ENCODE measurements at regions not wholly inside any gene's neighbourhood (a gene's known extent, or its start where the extent isn't known, plus 50 kb on each side); places are given as distances from the start of the nearest gene placed in this dataset.
"Not testable (repeated sequence)": the region's sequence is repeated elsewhere in the genome, so short reads cannot be mapped to it uniquely, and the experiment has no call there.

DNA sequence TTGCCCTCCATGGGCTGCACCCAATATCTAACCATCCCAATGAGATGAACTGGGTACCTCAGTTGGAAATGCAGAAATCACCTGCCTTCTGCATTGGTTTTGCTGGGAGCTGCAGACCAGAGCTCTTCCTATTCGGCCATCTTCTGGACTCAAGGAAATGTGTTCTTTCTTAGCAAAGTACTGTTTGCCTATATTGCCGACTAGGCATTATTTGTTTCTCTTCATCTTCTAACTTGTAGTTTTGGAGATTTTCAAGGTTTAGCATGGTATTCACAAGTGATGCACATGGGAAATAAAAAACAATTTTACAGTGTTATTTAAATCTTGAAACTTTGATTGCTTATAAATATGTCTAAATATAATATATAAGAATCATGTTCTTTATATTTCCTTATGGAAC is 377.8 kb upstream of the POU1F1 start:
- DNase-seq (no peak), ATAC-seq (replicated peaks in 1 of 2) (no peak)
- H3K36me3 Mint-ChIP-seq (ENCODE audit: insufficient read depth in 2 of 2): no peaks in the 10 kb centered on the region
- no peak overlapping the region for H3K4me3 Mint-ChIP-seq
- no peaks in the 10 kb centered on the region for H3K27me3 Mint-ChIP-seq (ENCODE audit: low read depth)
- peaks cover 0 to under 1% of the 10 kb centered on the region in 2 donors for H3K9me3 Mint-ChIP-seq
- H3K4me1 Mint-ChIP-seq (ENCODE audit: low read depth): no peaks in the 10 kb centered on the region
- H3K27ac Mint-ChIP-seq: no peak overlapping the region

DNA sequence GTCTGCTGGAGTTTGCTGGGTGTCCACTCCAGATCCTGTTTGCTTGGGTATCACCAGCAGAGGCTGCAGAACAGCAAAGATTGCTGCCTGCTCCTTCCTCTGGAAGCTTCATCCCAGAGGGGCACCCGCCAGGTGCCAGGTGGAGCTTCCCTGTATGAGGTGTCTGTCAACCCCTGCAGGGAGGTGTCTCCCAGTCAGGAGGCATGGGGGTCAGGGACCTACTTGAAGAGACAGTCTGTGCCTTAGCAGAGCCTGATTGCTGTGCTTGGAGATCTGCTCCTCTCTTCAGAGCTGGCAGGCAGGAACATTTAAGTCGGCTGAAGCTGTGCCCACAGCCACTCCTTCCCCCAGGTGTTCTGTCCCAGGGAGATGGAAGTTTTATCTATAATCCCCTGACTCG is 376.8 kb upstream of the POU1F1 start:
- H3K4me3 Mint-ChIP-seq: not testable (repeated sequence)

DNA sequence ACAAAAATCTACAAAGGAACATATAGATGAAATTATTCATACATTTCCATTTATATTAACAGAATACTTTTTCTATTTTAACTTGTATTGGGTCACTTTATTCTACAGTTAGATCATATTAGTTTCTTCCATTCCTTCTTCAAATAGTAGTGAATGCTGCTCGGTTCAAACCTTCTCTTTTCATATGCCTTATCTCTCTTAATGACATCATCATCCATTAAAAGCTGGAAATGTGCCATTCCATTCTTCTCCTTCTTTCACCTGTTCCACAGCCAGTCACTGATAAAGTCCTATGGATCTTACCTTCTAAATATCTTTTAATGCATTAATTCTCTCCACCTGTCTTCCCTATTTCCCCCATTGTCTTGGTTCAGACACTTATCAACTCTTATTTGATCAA is 358.0 kb upstream of the POU1F1 start:
- ATAC-seq (replicated peaks in 1 of 2): no peak
- H3K4me1 Mint-ChIP-seq (ENCODE audit: low read depth): no peaks in the 10 kb centered on the region
- H3K4me3 Mint-ChIP-seq: no peak overlapping the region

More for the DNA sequence above, 376.8 kb upstream of the POU1F1 start:
- not testable (repeated sequence) for DNase-seq; H3K4me1 Mint-ChIP-seq (ENCODE audit: low read depth); H3K9me3 Mint-ChIP-seq; ATAC-seq (replicated peaks in 1 of 2); H3K36me3 Mint-ChIP-seq (ENCODE audit: insufficient read depth in 2 of 2); H3K27ac Mint-ChIP-seq; H3K27me3 Mint-ChIP-seq (ENCODE audit: low read depth)

DNA sequence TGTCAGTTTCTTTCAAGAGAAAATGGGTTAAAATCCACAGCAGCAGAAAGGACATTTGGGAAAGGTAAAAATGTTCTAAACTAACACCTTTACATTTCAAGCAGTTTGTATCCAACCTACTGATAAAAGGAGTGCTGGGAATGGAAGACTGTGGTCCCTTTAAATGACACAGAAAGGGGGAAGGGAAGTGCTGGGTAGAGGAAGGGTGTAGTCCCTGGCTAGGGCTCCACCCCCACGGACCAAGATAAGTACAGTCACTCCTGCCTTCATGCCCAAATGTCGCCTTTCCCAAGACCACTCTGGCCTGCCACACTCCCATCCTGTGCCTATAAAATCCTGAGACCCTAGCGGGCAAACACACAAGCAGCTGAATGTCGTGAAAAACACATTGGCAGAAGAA is 350.9 kb upstream of the POU1F1 start:
- no peak for DNase-seq
- no peaks in the 10 kb centered on the region for H3K36me3 Mint-ChIP-seq (ENCODE audit: insufficient read depth in 2 of 2)
- no peak for ATAC-seq (replicated peaks in 1 of 2)
- H3K27me3 Mint-ChIP-seq (ENCODE audit: low read depth): no peaks in the 10 kb centered on the region
- H3K4me1 Mint-ChIP-seq (ENCODE audit: low read depth): no peaks in the 10 kb centered on the region
- no peak overlapping the region for H3K4me3 Mint-ChIP-seq
- peaks cover 0 to 4% of the 10 kb centered on the region in 2 donors for H3K9me3 Mint-ChIP-seq
- no peak overlapping the region for H3K27ac Mint-ChIP-seq

More for the DNA sequence above, 358.0 kb upstream of the POU1F1 start:
- H3K9me3 Mint-ChIP-seq: peaks cover 4 to 5% of the 10 kb centered on the region in 2 donors
- DNase-seq: no peak
- no peaks in the 10 kb centered on the region for H3K27me3 Mint-ChIP-seq (ENCODE audit: low read depth)
- H3K36me3 Mint-ChIP-seq (ENCODE audit: insufficient read depth in 2 of 2): no peaks in the 10 kb centered on the region
- no peak overlapping the region for H3K27ac Mint-ChIP-seq

DNA sequence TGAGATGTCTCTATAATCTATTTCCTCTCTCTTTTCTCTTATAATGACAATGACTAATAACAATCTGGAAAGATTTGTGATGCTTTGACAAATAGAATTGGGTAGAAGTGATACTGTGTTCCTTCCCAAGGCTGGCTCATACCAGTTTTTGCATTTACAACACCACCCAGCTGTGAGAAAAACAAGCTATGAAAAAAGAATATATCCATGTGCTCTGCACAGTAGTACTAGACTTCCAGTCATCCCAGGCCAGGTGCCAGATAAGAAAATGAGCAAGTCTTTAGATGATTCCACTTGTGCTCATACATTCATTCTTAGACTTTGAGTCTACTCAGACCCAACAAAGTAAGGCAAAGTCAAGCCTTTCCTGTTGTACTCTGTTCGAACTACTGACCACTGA is 350.2 kb upstream of the POU1F1 start:
- no peak for ATAC-seq (replicated peaks in 1 of 2)
- Mint-ChIP-seq H3K9me3 (peaks cover 0 to 4% of the 10 kb centered on the region in 2 donors), H3K36me3 (ENCODE audit: insufficient read depth in 2 of 2) (no peaks in the 10 kb centered on the region), H3K4me1 (ENCODE audit: low read depth) (no peaks in the 10 kb centered on the region), H3K4me3 (no peak overlapping the region), H3K27me3 (ENCODE audit: low read depth) (no peaks in the 10 kb centered on the region), H3K27ac (no peak overlapping the region)
- no peak for DNase-seq

DNA sequence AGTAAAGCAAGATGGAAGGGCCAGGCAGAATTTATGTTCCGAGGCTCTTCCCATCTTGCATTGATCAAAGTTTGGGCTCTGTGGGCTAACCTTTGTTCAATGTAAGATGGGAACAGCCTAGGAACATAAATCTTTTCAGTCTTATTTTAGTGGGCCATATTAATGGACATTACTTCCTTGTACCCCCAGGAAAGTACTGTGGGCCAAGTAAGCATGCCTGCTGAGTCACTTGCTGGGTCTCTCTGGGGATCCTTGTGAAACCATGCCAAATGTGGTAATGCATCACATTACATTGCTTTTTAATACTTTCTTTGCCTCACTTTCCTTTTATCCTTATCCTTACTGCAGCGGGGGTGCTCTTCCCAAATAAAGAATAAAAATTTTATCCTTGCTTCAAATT is 349.5 kb upstream of the POU1F1 start:
- H3K4me3 Mint-ChIP-seq: no peak overlapping the region
- H3K27me3 Mint-ChIP-seq (ENCODE audit: low read depth): no peaks in the 10 kb centered on the region
- no peaks in the 10 kb centered on the region for H3K4me1 Mint-ChIP-seq (ENCODE audit: low read depth)
- H3K27ac Mint-ChIP-seq: no peak overlapping the region
- no peak for ATAC-seq (replicated peaks in 1 of 2)
- no peaks in the 10 kb centered on the region for H3K36me3 Mint-ChIP-seq (ENCODE audit: insufficient read depth in 2 of 2)
- no peak for DNase-seq
- H3K9me3 Mint-ChIP-seq: peaks cover 0 to 4% of the 10 kb centered on the region in 2 donors

DNA sequence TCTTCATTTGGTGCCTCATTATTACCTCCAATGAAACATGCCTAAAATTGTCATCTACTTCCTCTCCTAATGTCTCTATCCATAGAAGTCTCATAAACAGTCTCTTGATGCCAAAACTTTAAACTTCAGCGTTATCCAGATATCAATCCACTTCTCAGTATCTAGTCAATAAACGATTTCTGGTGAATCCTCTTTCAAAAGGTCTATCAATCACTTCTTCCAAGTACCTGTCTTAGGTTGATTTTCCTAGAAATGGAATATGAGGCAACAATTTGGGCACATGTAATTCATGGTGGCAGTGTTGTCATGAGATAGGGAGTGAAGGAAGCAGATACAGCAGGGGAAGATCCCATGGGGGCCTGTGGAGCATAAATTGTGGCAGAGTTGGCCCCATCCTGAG is 348.5 kb upstream of the POU1F1 start:
- Mint-ChIP-seq H3K4me3 (no peak overlapping the region), H3K9me3 (no peaks in the 10 kb centered on the region), H3K4me1 (ENCODE audit: low read depth) (no peaks in the 10 kb centered on the region), H3K27me3 (ENCODE audit: low read depth) (no peaks in the 10 kb centered on the region), H3K36me3 (ENCODE audit: insufficient read depth in 2 of 2) (no peaks in the 10 kb centered on the region), H3K27ac (no peak overlapping the region)
- ATAC-seq (replicated peaks in 1 of 2) (no peak), DNase-seq (no peak)

DNA sequence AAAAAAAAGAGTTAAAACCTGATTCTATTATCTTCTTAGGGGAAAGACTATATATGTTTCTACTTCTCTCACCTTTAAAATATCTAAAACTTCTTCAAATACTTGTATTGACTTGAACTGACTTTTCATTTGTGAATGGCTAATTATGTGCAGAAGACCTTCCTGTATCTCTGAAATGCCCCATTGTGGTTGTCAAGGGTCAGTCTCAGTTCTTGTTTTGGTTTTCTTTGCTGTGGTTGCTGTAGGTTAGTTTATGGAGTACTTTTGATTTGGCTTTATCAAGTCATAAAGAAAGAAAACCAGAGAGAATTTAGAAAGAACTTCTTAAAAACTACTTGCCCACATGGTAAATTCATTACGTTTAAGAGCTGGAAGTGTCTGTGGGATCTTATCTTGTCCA is 345.3 kb upstream of the POU1F1 start:
- H3K4me3 Mint-ChIP-seq: no peak overlapping the region
- H3K27me3 Mint-ChIP-seq (ENCODE audit: low read depth): no peaks in the 10 kb centered on the region
- no peaks in the 10 kb centered on the region for H3K9me3 Mint-ChIP-seq
- H3K27ac Mint-ChIP-seq: no peak overlapping the region
- ATAC-seq (replicated peaks in 1 of 2) (no peak), DNase-seq (no peak)
- H3K4me1 Mint-ChIP-seq (ENCODE audit: low read depth): no peaks in the 10 kb centered on the region
- H3K36me3 Mint-ChIP-seq (ENCODE audit: insufficient read depth in 2 of 2): no peaks in the 10 kb centered on the region

DNA sequence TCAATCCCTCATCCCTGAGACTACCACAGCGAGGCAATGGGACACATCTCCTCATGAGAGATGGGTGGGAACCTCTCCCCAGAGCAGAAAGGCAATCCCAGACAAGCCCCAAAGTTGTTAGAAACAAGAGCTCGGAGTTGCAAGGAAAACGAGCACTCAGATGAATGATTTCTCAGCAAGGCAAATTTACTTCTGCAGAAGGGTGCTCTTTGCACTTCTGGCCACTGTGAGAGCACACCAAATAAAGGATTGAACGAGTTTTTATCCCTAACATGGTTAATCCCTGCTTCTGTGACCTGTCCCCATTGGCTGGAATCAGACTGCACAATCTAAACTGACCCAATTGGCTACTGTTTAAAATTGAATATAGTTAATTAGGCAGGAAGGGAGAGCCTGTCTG is 339.1 kb upstream of the POU1F1 start:
- peaks cover 2 to 4% of the 10 kb centered on the region in 2 donors for H3K36me3 Mint-ChIP-seq (ENCODE audit: insufficient read depth in 2 of 2)
- H3K27ac Mint-ChIP-seq: no peak overlapping the region
- DNase-seq (no peak), ATAC-seq (replicated peaks in 1 of 2) (no peak)
- no peaks in the 10 kb centered on the region for H3K4me1 Mint-ChIP-seq (ENCODE audit: low read depth)
- no peaks in the 10 kb centered on the region for H3K27me3 Mint-ChIP-seq (ENCODE audit: low read depth)
- peaks cover 9 to 14% of the 10 kb centered on the region in 2 donors for H3K9me3 Mint-ChIP-seq
- no peak overlapping the region for H3K4me3 Mint-ChIP-seq

DNA sequence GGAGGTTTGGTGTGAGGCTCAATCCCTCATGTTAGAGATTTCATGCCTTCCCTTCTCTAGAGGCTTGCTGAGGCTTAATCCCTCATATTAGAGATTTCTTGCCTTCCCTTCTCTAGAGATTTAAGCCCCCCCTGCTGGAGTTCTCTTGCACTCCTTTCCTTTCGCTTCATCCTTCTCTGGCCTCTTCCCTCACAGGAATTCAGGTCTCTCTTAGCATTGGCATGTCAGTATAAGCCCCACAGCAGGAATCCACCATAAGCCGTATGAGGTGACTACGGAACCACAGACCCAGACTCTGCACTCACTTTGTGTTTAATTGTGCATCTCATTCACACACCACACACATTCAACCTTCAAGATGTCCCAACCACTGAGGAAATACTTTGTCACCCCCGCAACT is 338.6 kb upstream of the POU1F1 start:
- peaks cover 9 to 14% of the 10 kb centered on the region in 2 donors for H3K9me3 Mint-ChIP-seq
- H3K27ac Mint-ChIP-seq: no peak overlapping the region
- no peak overlapping the region for H3K4me3 Mint-ChIP-seq
- DNase-seq (no peak), ATAC-seq (replicated peaks in 1 of 2) (no peak)
- H3K27me3 Mint-ChIP-seq (ENCODE audit: low read depth): no peaks in the 10 kb centered on the region
- peaks cover 2 to 4% of the 10 kb centered on the region in 2 donors for H3K36me3 Mint-ChIP-seq (ENCODE audit: insufficient read depth in 2 of 2)
- no peaks in the 10 kb centered on the region for H3K4me1 Mint-ChIP-seq (ENCODE audit: low read depth)

DNA sequence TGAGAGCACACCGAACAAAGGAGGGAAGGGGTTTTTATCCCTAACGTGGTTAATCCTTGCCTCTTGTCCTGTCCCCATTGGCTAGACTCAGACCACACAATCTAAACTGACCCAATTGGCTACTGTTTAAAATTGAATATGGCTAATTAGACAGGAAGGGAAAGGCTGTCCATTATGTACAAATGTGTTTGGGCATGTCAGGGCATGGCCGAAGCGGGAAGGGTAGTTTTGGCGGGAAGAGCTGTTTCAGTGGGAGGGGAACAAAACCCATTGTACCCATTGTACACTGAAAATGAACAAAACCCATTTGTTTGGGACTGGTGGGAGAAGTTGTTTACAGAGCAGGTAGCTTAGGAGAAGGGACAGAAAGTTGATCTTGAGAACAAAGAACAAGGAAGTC is 330.9 kb upstream of the POU1F1 start:
- Mint-ChIP-seq H3K9me3 (peaks cover 3 to 9% of the 10 kb centered on the region in 2 donors), H3K36me3 (ENCODE audit: insufficient read depth in 2 of 2) (peaks cover 0 to 3% of the 10 kb centered on the region in 2 donors), H3K4me1 (ENCODE audit: low read depth) (no peaks in the 10 kb centered on the region), H3K27ac (no peak overlapping the region), H3K27me3 (ENCODE audit: low read depth) (no peaks in the 10 kb centered on the region), H3K4me3 (no peak overlapping the region)
- DNase-seq (no peak), ATAC-seq (replicated peaks in 1 of 2) (no peak)

DNA sequence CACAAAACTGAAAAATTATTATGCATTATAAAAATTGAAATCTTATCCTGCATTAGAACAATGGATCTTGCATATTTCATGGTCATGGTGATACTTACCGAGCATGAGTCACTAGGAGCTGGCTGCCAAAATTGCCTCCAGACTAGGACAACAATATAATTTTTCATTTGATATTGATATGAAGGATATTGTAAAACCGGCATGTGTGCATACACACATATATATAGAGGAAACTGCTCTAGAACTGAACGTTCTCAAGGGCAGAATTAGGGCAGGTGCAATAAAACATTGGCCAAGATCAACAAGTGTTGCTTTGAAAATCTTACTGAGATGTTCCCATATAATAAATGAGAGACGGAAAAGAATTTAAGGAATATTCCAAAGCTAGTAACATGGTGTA is 319.4 kb upstream of the POU1F1 start:
- Mint-ChIP-seq H3K4me1 (ENCODE audit: low read depth) (no peaks in the 10 kb centered on the region), H3K4me3 (no peak overlapping the region), H3K9me3 (peaks cover 13 to 14% of the 10 kb centered on the region in 2 donors), H3K27me3 (ENCODE audit: low read depth) (no peaks in the 10 kb centered on the region), H3K27ac (no peak overlapping the region), H3K36me3 (ENCODE audit: insufficient read depth in 2 of 2) (no peaks in the 10 kb centered on the region)
- DNase-seq: no peak
- no peak for ATAC-seq (replicated peaks in 1 of 2)

DNA sequence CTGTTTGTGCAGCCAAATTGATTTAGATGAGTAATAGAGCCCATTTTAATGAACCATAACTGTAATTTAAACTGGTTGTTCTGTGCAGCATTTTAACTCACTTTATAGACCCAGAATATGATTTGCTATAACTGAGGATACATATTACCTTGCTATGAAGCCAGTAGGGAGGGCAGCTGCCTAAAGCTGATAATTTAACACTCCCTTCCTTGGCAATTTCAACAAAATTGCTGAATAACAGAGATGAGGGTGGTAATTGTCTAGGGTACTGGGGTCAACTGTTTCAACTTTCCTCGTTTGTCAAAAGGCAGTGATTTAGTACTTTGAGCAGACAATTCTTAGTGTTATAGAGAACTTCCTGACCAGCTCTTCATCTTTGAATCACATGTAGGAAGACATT is 304.9 kb upstream of the POU1F1 start:
- no peak overlapping the region for H3K4me3 Mint-ChIP-seq
- H3K27me3 Mint-ChIP-seq (ENCODE audit: low read depth): no peaks in the 10 kb centered on the region
- H3K36me3 Mint-ChIP-seq (ENCODE audit: insufficient read depth in 2 of 2): no peaks in the 10 kb centered on the region
- H3K4me1 Mint-ChIP-seq (ENCODE audit: low read depth): no peaks in the 10 kb centered on the region
- ATAC-seq (replicated peaks in 1 of 2) (no peak), DNase-seq (no peak)
- no peaks in the 10 kb centered on the region for H3K9me3 Mint-ChIP-seq
- H3K27ac Mint-ChIP-seq: no peak overlapping the region

DNA sequence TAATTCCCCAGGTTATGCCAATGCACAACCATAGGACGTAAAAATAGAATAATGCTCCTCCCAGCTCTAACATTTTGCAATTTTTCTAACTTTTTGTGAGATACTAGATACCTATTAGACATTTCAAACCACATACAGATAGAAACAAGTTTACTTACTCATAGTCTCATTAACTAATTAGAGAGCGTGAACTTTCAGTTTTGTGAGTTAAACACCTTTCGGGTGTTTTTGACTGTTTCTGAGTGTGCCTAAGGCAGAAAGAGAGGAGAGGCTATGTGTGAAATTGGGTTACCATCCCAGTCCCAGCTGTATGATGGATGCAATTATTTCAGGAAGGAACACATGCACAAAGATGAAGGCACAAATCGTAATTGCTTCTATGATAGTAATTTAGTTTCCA is 300.4 kb upstream of the POU1F1 start:
- no peak overlapping the region for H3K27ac Mint-ChIP-seq
- H3K36me3 Mint-ChIP-seq (ENCODE audit: insufficient read depth in 2 of 2): no peaks in the 10 kb centered on the region
- no peaks in the 10 kb centered on the region for H3K27me3 Mint-ChIP-seq (ENCODE audit: low read depth)
- DNase-seq (no peak), ATAC-seq (replicated peaks in 1 of 2) (no peak)
- no peaks in the 10 kb centered on the region for H3K4me1 Mint-ChIP-seq (ENCODE audit: low read depth)
- H3K4me3 Mint-ChIP-seq: no peak overlapping the region
- H3K9me3 Mint-ChIP-seq: no peaks in the 10 kb centered on the region
